Activated CD4-positive, alpha-beta T cell treated with anti-CD3 and anti-CD28 coated beads, Interleukin-2, amount 10 ng/mL, durations not matched to agents 7 days and 5 days (primary cell): ENCODE measurements at regions not wholly inside any gene's neighbourhood (a gene's known extent, or its start where the extent isn't known, plus 50 kb on each side); places are given as distances from the start of the nearest gene placed in this dataset.

ENCODE experiments used
- CTCF ChIA-PET: fragments of 350-600 bp; sonication (Branson Sonifier 250); formaldehyde crosslinking; loops from one replicate; lab custom pipeline; 2021; ENCODE audit warnings: antibody characterized with exemption; lab: Charles Lee
- POLR2A ChIA-PET: fragments of 350-600 bp; sonication (Branson Sonifier 250); formaldehyde crosslinking; loops from one replicate; lab custom pipeline; 2021; ENCODE audit warnings: antibody characterized with exemption; lab: Charles Lee
- DNase-seq: peaks from one replicate; pipeline ENCODE4 v3.0.0-alpha.2; 2020
- H3K27ac Mint-ChIP-seq: one replicate; pipeline ENCODE4 v1.8.0; 2021; ENCODE audit warnings: mild to moderate bottlenecking, moderate library complexity, mixed read lengths
- H3K27me3 Mint-ChIP-seq: one replicate; pipeline ENCODE4 v1.8.0; 2021; ENCODE audit warnings: mixed read lengths
- H3K36me3 Mint-ChIP-seq: one replicate; pipeline ENCODE4 v1.8.0; 2021; ENCODE audit warnings: low read depth, mixed read lengths
- H3K4me1 Mint-ChIP-seq: one replicate; pipeline ENCODE4 v1.8.0; 2021; ENCODE audit warnings: mixed read lengths
- H3K4me3 Mint-ChIP-seq: one replicate; pipeline ENCODE4 v1.8.0; 2021; ENCODE audit warnings: mild to moderate bottlenecking, moderate library complexity, mixed read lengths
- H3K9me3 Mint-ChIP-seq: one replicate; pipeline ENCODE4 v1.8.0; 2021; ENCODE audit warnings: mixed read lengths

GRCh38 chr16:6146874-6147425 is 1049.4 kb upstream of the EEF2KMT start:
- Mint-ChIP-seq H3K36me3 (no peaks in the 10 kb centered on the region), H3K4me3 (no peak overlapping the region), H3K27ac (no peak overlapping the region), H3K4me1 (no peaks in the 10 kb centered on the region), H3K9me3 (peaks cover 2% of the 10 kb centered on the region), H3K27me3 (no peaks in the 10 kb centered on the region)
- DNase-seq = no peak
- ChIA-PET POLR2A (no interaction called here), CTCF (no interaction called here)

GRCh38 chr16:6146356-6146755 is 1048.8 kb upstream of the EEF2KMT start:
- Mint-ChIP-seq H3K36me3 (no peaks in the 10 kb centered on the region), H3K27ac (no peak overlapping the region), H3K9me3 (no peaks in the 10 kb centered on the region), H3K4me3 (no peak overlapping the region), H3K4me1 (no peaks in the 10 kb centered on the region), H3K27me3 (no peaks in the 10 kb centered on the region)
- POLR2A ChIA-PET = no interaction called here
- CTCF ChIA-PET = no interaction called here
- DNase-seq = no peak

- no peaks in the 10 kb centered on the region for H3K27me3 Mint-ChIP-seq
- ChIA-PET CTCF (no interaction called here), POLR2A (no interaction called here)
- H3K36me3 Mint-ChIP-seq = no peaks in the 10 kb centered on the region
- no peaks in the 10 kb centered on the region for H3K4me1 Mint-ChIP-seq
- DNase-seq = no peak
- no peak overlapping the region for H3K4me3 Mint-ChIP-seq
- H3K9me3 Mint-ChIP-seq = peaks cover 3% of the 10 kb centered on the region
- no peak overlapping the region for H3K27ac Mint-ChIP-seq
These were observed 1046.9 kb upstream of the EEF2KMT start for GRCh38 chr16:6144463-6144862.

- Mint-ChIP-seq H3K27ac (no peak overlapping the region), H3K27me3 (no peaks in the 10 kb centered on the region), H3K4me1 (no peaks in the 10 kb centered on the region), H3K36me3 (no peaks in the 10 kb centered on the region), H3K4me3 (no peak overlapping the region), H3K9me3 (peaks cover 7% of the 10 kb centered on the region)
- ChIA-PET POLR2A (no interaction called here), CTCF (no interaction called here)
- no peak for DNase-seq
These were observed 1045.4 kb upstream of the EEF2KMT start for GRCh38 chr16:6143020-6143419.

GRCh38 chr16:6133009-6133557 is 1035.5 kb upstream of the EEF2KMT start:
- ChIA-PET CTCF (no interaction called here), POLR2A (no interaction called here)
- no peaks in the 10 kb centered on the region for H3K36me3 Mint-ChIP-seq
- H3K4me3 Mint-ChIP-seq = no peak overlapping the region
- no peak for DNase-seq
- H3K9me3 Mint-ChIP-seq = peaks cover 11% of the 10 kb centered on the region
- H3K27me3 Mint-ChIP-seq = no peaks in the 10 kb centered on the region
- H3K27ac Mint-ChIP-seq = no peak overlapping the region
- no peaks in the 10 kb centered on the region for H3K4me1 Mint-ChIP-seq

- DNase-seq = no peak
- ChIA-PET POLR2A (no interaction called here), CTCF (no interaction called here)
- Mint-ChIP-seq H3K4me3 (no peak overlapping the region), H3K27me3 (no peaks in the 10 kb centered on the region), H3K4me1 (no peaks in the 10 kb centered on the region), H3K9me3 (peaks cover 11% of the 10 kb centered on the region), H3K36me3 (no peaks in the 10 kb centered on the region), H3K27ac (no peak overlapping the region)
These were observed 1034.5 kb upstream of the EEF2KMT start for GRCh38 chr16:6132121-6132520.

- Mint-ChIP-seq H3K36me3 (no peaks in the 10 kb centered on the region), H3K27me3 (no peaks in the 10 kb centered on the region), H3K27ac (no peak overlapping the region), H3K4me3 (no peak overlapping the region), H3K4me1 (no peaks in the 10 kb centered on the region), H3K9me3 (peaks cover 8% of the 10 kb centered on the region)
- no peak for DNase-seq
- ChIA-PET CTCF (no interaction called here), POLR2A (no interaction called here)
These were observed 1034.0 kb upstream of the EEF2KMT start for GRCh38 chr16:6131526-6132050.

GRCh38 chr16:6125483-6126259 is 1028.1 kb upstream of the EEF2KMT start:
- H3K9me3 Mint-ChIP-seq = peaks cover 6% of the 10 kb centered on the region
- POLR2A ChIA-PET = no interaction called here
- H3K4me1 Mint-ChIP-seq = no peaks in the 10 kb centered on the region
- H3K27me3 Mint-ChIP-seq = no peaks in the 10 kb centered on the region
- DNase-seq = no peak
- CTCF ChIA-PET = no interaction called here
- no peak overlapping the region for H3K4me3 Mint-ChIP-seq
- no peaks in the 10 kb centered on the region for H3K36me3 Mint-ChIP-seq
- no peak overlapping the region for H3K27ac Mint-ChIP-seq

GRCh38 chr16:6124136-6124535 is 1026.5 kb upstream of the EEF2KMT start:
- H3K27ac Mint-ChIP-seq = no peak overlapping the region
- H3K4me3 Mint-ChIP-seq = no peak overlapping the region
- no peaks in the 10 kb centered on the region for H3K9me3 Mint-ChIP-seq
- POLR2A ChIA-PET = no interaction called here
- no peaks in the 10 kb centered on the region for H3K4me1 Mint-ChIP-seq
- DNase-seq = no peak
- CTCF ChIA-PET = no interaction called here
- no peaks in the 10 kb centered on the region for H3K36me3 Mint-ChIP-seq
- H3K27me3 Mint-ChIP-seq = no peaks in the 10 kb centered on the region

GRCh38 chr16:6122401-6122800 is 1024.8 kb upstream of the EEF2KMT start:
- H3K4me1 Mint-ChIP-seq = no peaks in the 10 kb centered on the region
- H3K36me3 Mint-ChIP-seq = no peaks in the 10 kb centered on the region
- H3K27me3 Mint-ChIP-seq = no peaks in the 10 kb centered on the region
- H3K27ac Mint-ChIP-seq = no peak overlapping the region
- CTCF ChIA-PET = no interaction called here
- POLR2A ChIA-PET = no interaction called here
- DNase-seq = no peak
- no peak overlapping the region for H3K4me3 Mint-ChIP-seq
- H3K9me3 Mint-ChIP-seq = no peaks in the 10 kb centered on the region

- no peaks in the 10 kb centered on the region for H3K36me3 Mint-ChIP-seq
- CTCF ChIA-PET = no interaction called here
- H3K27me3 Mint-ChIP-seq = no peaks in the 10 kb centered on the region
- peaks cover 2% of the 10 kb centered on the region for H3K9me3 Mint-ChIP-seq
- H3K4me1 Mint-ChIP-seq = no peaks in the 10 kb centered on the region
- no peak overlapping the region for H3K4me3 Mint-ChIP-seq
- no peak overlapping the region for H3K27ac Mint-ChIP-seq
- POLR2A ChIA-PET = no interaction called here
- no peak for DNase-seq
These were observed 1017.1 kb upstream of the EEF2KMT start for GRCh38 chr16:6114691-6115090.

- ChIA-PET POLR2A (no interaction called here), CTCF (no interaction called here)
- no peak for DNase-seq
- Mint-ChIP-seq H3K4me3 (no peak overlapping the region), H3K27ac (no peak overlapping the region), H3K27me3 (no peaks in the 10 kb centered on the region), H3K9me3 (peaks cover 2% of the 10 kb centered on the region), H3K4me1 (no peaks in the 10 kb centered on the region), H3K36me3 (no peaks in the 10 kb centered on the region)
These were observed 1016.2 kb upstream of the EEF2KMT start for GRCh38 chr16:6113749-6114148.

GRCh38 chr16:6112700-6113099 is 1015.1 kb upstream of the EEF2KMT start:
- DNase-seq = no peak
- ChIA-PET CTCF (no interaction called here), POLR2A (no interaction called here)
- no peaks in the 10 kb centered on the region for H3K27me3 Mint-ChIP-seq
- no peaks in the 10 kb centered on the region for H3K4me1 Mint-ChIP-seq
- H3K27ac Mint-ChIP-seq = no peak overlapping the region
- peaks cover 2% of the 10 kb centered on the region for H3K9me3 Mint-ChIP-seq
- H3K36me3 Mint-ChIP-seq = no peaks in the 10 kb centered on the region
- H3K4me3 Mint-ChIP-seq = no peak overlapping the region
